Neural cell (in vitro differentiated cells): ENCODE measurements at regions not wholly inside any gene's neighbourhood (a gene's known extent, or its start where the extent isn't known, plus 50 kb on each side); places are given as distances from the start of the nearest gene placed in this dataset.

Source experiments
- H2AFZ ChIP-seq: fragments of 200-600, 300-800 bp; sonication (generic), shearing (Covaris generic); 2 replicates; pipeline ENCODE4 v1.6.0; 2014; ENCODE audit warnings: low read depth, mild to moderate bottlenecking, antibody characterized with exemption, low read length, moderate library complexity
- H3F3A ChIP-seq: fragments of 200-600 bp; shearing (Covaris generic); 2 replicates; pipeline ENCODE4 v1.6.1; 2016; ENCODE audit warnings: mild to moderate bottlenecking, moderate library complexity, mixed read lengths, antibody characterized with exemption, low read length; ENCODE audit not compliant: insufficient read depth, poor library complexity, severe bottlenecking
- H3K27ac ChIP-seq: fragments of 200-600, 300-800 bp; sonication (generic), shearing (Covaris generic); 2 replicates; pipeline ENCODE4 v1.5.1; 2014; ENCODE audit warnings: mild to moderate bottlenecking, low read length, moderate library complexity
- H3K27me3 ChIP-seq: fragments of 300-800, 200-600 bp; sonication (generic), shearing (Covaris generic); 2 replicates; pipeline ENCODE4 v1.6.0; 2014; ENCODE audit warnings: mild to moderate bottlenecking, low read depth, low read length, moderate library complexity; ENCODE audit not compliant: insufficient read depth
- H3K36me3 ChIP-seq: fragments of 300-800, 200-600 bp; sonication (generic), shearing (Covaris generic); 2 replicates; pipeline ENCODE4 v1.5.1; 2014; ENCODE audit warnings: mild to moderate bottlenecking, antibody characterized with exemption, low read length, moderate library complexity; ENCODE audit not compliant: insufficient read depth
- H3K4me2 ChIP-seq: fragments of 300-800, 200-600 bp; sonication (generic), shearing (Covaris generic); 2 replicates; pipeline ENCODE4 v1.6.0; 2014; ENCODE audit warnings: mild to moderate bottlenecking, low read length
- H3K4me3 ChIP-seq: fragments of 300-800, 200-600 bp; sonication (generic), shearing (Covaris generic); 2 replicates; pipeline ENCODE4 v1.5.1; 2014; ENCODE audit warnings: mild to moderate bottlenecking, low read length, moderate library complexity
- H3K79me2 ChIP-seq: fragments of 200-600 bp; shearing (Covaris generic); replicated peaks from 2 replicates; pipeline ENCODE4 v1.6.0; 2014; ENCODE audit warnings: mild to moderate bottlenecking, low read length, moderate library complexity; ENCODE audit not compliant: insufficient read depth
- H3K9ac ChIP-seq: fragments of 300-800, 200-600 bp; sonication (generic), shearing (Covaris generic); 2 replicates; pipeline ENCODE4 v1.6.1; 2016; ENCODE audit warnings: mild to moderate bottlenecking, low read length, mixed read lengths
- H3K9me2 ChIP-seq: fragments of 200-600 bp; shearing (Covaris generic); 2 replicates; pipeline ENCODE4 v1.6.1; 2016; ENCODE audit warnings: mild to moderate bottlenecking, low read length, mixed read lengths; ENCODE audit not compliant: insufficient read depth
- H3K9me3 ChIP-seq: fragments of 200-600, 300-800 bp; sonication (generic), shearing (Covaris generic); 2 replicates; pipeline ENCODE4 v1.6.1; 2016; ENCODE audit warnings: mild to moderate bottlenecking, mixed run types, low read length, moderate library complexity, mixed read lengths
- H4K20me1 ChIP-seq: fragments of 200-600 bp; shearing (Covaris generic); 2 replicates; pipeline ENCODE4 v1.6.1; 2016; ENCODE audit warnings: mild to moderate bottlenecking, mixed run types; ENCODE audit not compliant: insufficient read depth
- EP300 ChIP-seq: fragments of 450-650 bp; conservative IDR thresholded peaks from 2 replicates; pipeline ENCODE4 v1.6.1; 2014; ENCODE audit warnings: antibody characterized with exemption, mild to moderate bottlenecking, moderate library complexity; ENCODE audit not compliant: poor library complexity, severe bottlenecking
- EZH2 ChIP-seq: fragments of 200-600, 300-800 bp; shearing (Covaris generic), sonication (generic); IDR thresholded peaks from 2 replicates; pipeline ENCODE4 v1.6.1; 2014; ENCODE audit warnings: antibody characterized with exemption, low read length, borderline replicate concordance, mild to moderate bottlenecking; ENCODE audit not compliant: insufficient read depth, poor library complexity, severe bottlenecking
- MXI1 ChIP-seq: fragments of 450-650 bp; conservative IDR thresholded peaks from 2 replicates; pipeline ENCODE4 v1.6.1; 2014; ENCODE audit warnings: antibody characterized with exemption, mild to moderate bottlenecking; ENCODE audit not compliant: poor library complexity, severe bottlenecking
- POLR2AphosphoS5 ChIP-seq: IDR thresholded peaks from 2 replicates; pipeline ENCODE4 v1.6.1; 2012
- RAD21 ChIP-seq: fragments of 450-650 bp; conservative IDR thresholded peaks from 2 replicates; pipeline ENCODE4 v1.6.1; 2014; ENCODE audit warnings: antibody characterized with exemption, mild to moderate bottlenecking, moderate library complexity
- SMC3 ChIP-seq: fragments of 450-650 bp; conservative IDR thresholded peaks from 2 replicates; pipeline ENCODE4 v1.6.1; 2014; ENCODE audit warnings: antibody characterized with exemption, mild to moderate bottlenecking, moderate library complexity; ENCODE audit not compliant: poor library complexity
- TAF1 ChIP-seq: IDR thresholded peaks from 2 replicates; pipeline ENCODE4 v1.6.1; 2012; ENCODE audit warnings: low read depth
- TF ChIP-seq, protein P1 (sequence below): fragments of 450-650 bp; IDR thresholded peaks from 2 replicates; pipeline ENCODE4 v1.5.1; 2014; ENCODE audit warnings: antibody characterized with exemption, mild to moderate bottlenecking, moderate library complexity; ENCODE audit not compliant: poor library complexity, severe bottlenecking
- TF ChIP-seq, protein P2 (sequence below): IDR thresholded peaks from 2 replicates; pipeline ENCODE4 v1.6.1; 2012; ENCODE audit warnings: borderline replicate concordance

DNA sequence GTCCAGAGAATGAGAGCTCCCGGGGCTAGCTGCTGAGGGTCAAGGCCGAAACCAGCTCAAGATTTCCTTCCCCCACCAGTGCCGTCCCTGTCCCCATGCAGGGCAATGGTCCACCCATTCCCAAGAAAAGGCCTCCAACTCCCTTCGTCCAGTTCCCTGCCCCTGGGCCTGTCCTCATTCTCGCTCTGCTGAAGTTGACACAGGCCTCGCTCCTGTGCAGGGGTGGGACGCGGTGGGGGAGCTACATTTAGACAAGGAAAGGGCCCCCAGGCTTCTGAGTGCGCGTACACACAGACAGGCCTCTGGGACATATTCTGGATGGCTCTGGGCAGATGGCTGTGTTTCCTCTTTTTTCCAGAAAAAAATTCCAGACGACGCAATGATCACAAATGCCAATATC, 188.3 kb downstream of the ETS2 start:
- TF ChIP-seq POLR2AphosphoS5 (no peak), RAD21 (no peak), EP300 (no peak), SMC3 (no peak), MXI1 (no peak), EZH2 (no peak), TAF1 (no peak)
- TF ChIP-seq, protein P1, sequence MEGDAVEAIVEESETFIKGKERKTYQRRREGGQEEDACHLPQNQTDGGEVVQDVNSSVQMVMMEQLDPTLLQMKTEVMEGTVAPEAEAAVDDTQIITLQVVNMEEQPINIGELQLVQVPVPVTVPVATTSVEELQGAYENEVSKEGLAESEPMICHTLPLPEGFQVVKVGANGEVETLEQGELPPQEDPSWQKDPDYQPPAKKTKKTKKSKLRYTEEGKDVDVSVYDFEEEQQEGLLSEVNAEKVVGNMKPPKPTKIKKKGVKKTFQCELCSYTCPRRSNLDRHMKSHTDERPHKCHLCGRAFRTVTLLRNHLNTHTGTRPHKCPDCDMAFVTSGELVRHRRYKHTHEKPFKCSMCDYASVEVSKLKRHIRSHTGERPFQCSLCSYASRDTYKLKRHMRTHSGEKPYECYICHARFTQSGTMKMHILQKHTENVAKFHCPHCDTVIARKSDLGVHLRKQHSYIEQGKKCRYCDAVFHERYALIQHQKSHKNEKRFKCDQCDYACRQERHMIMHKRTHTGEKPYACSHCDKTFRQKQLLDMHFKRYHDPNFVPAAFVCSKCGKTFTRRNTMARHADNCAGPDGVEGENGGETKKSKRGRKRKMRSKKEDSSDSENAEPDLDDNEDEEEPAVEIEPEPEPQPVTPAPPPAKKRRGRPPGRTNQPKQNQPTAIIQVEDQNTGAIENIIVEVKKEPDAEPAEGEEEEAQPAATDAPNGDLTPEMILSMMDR: no peak
- TF ChIP-seq, protein P2, sequence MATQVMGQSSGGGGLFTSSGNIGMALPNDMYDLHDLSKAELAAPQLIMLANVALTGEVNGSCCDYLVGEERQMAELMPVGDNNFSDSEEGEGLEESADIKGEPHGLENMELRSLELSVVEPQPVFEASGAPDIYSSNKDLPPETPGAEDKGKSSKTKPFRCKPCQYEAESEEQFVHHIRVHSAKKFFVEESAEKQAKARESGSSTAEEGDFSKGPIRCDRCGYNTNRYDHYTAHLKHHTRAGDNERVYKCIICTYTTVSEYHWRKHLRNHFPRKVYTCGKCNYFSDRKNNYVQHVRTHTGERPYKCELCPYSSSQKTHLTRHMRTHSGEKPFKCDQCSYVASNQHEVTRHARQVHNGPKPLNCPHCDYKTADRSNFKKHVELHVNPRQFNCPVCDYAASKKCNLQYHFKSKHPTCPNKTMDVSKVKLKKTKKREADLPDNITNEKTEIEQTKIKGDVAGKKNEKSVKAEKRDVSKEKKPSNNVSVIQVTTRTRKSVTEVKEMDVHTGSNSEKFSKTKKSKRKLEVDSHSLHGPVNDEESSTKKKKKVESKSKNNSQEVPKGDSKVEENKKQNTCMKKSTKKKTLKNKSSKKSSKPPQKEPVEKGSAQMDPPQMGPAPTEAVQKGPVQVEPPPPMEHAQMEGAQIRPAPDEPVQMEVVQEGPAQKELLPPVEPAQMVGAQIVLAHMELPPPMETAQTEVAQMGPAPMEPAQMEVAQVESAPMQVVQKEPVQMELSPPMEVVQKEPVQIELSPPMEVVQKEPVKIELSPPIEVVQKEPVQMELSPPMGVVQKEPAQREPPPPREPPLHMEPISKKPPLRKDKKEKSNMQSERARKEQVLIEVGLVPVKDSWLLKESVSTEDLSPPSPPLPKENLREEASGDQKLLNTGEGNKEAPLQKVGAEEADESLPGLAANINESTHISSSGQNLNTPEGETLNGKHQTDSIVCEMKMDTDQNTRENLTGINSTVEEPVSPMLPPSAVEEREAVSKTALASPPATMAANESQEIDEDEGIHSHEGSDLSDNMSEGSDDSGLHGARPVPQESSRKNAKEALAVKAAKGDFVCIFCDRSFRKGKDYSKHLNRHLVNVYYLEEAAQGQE: no peak
- no peaks in the 10 kb centered on the region for H3K9me3 ChIP-seq
- no peak overlapping the region for H2AFZ ChIP-seq
- no peak overlapping the region for H3K4me3 ChIP-seq
- H3K27ac ChIP-seq: no peak overlapping the region
- no peaks in the 10 kb centered on the region for H3K9me2 ChIP-seq
- H3K4me2 ChIP-seq: no peak overlapping the region
- H3F3A ChIP-seq: no peaks in the 10 kb centered on the region
- no peak overlapping the region for H3K9ac ChIP-seq
- no peaks in the 10 kb centered on the region for H4K20me1 ChIP-seq
- H3K27me3 ChIP-seq: no peaks in the 10 kb centered on the region
- no peaks in the 10 kb centered on the region for H3K36me3 ChIP-seq
- no peaks in the 10 kb centered on the region for H3K79me2 ChIP-seq

DNA sequence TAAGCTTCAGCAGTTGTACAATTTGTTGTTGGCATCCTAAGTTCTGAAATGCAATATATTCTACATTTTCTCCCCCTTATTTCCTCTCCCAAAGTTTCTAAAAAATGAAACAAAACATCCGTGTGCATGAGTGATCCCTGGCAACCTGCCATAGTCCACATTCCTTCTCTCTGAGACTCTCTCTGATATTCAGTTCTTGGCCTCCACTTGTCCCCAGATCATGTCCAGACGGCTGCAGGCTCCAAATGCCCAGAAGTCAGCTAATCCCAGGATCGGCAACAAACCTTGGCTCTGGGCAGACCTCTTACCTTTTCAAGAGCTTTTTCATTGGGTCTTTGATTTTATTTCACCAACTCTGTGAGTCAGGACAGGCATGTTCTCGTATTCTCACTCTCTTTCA, 187.8 kb downstream of the ETS2 start:
- no peaks in the 10 kb centered on the region for H3K27me3 ChIP-seq
- H3K79me2 ChIP-seq: no peaks in the 10 kb centered on the region
- no peak overlapping the region for H3K4me2 ChIP-seq
- no peak overlapping the region for H3K27ac ChIP-seq
- no peaks in the 10 kb centered on the region for H3K36me3 ChIP-seq
- no peaks in the 10 kb centered on the region for H3K9me2 ChIP-seq
- no peaks in the 10 kb centered on the region for H3F3A ChIP-seq
- no peak overlapping the region for H3K9ac ChIP-seq
- H4K20me1 ChIP-seq: no peaks in the 10 kb centered on the region
- no peak for TF ChIP-seq TAF1
- TF ChIP-seq, protein P1: no peak
- TF ChIP-seq, protein P2: no peak
- TF ChIP-seq POLR2AphosphoS5: no peak
- TF ChIP-seq MXI1: no peak
- TF ChIP-seq EZH2: no peak
- TF ChIP-seq EP300: no peak
- no peak for TF ChIP-seq RAD21
- no peak for TF ChIP-seq SMC3
- no peak overlapping the region for H3K4me3 ChIP-seq
- H2AFZ ChIP-seq: no peak overlapping the region
- no peaks in the 10 kb centered on the region for H3K9me3 ChIP-seq
